Spleen (tissue), 7 donors: ENCODE measurements at regions not wholly inside any gene's neighbourhood (a gene's known extent, or its start where the extent isn't known, plus 50 kb on each side); places are given as distances from the start of the nearest gene placed in this dataset.

ENCODE experiments used
- POLR2A ChIP-seq, 3 donors: fragments of 450-650 bp; IDR thresholded peaks; one replicate each; pipeline ENCODE4 v1.5.1; 2017; ENCODE audit warnings: antibody characterized with exemption in 3 of 3, mild to moderate bottlenecking in 1 of 3
- POLR2AphosphoS5 ChIP-seq, 3 donors: sonication (generic); formaldehyde crosslinking; IDR thresholded peaks; one replicate each; pipeline ENCODE4 v1.5.1; 2017; ENCODE audit warnings: antibody characterized with exemption in 3 of 3
- TF ChIP-seq, protein P1 (sequence below), 11 experiments: fragments of 200-600 bp in 7 of 11; fragments of 450-650 bp in 4 of 11; sonication (generic) in 4 of 11; IDR thresholded peaks in 8 of 11; conservative IDR thresholded peaks in 3 of 11; 1 replicate in 7 of 11; 2 replicates in 4 of 11; pipeline versions ENCODE4 v1.4.0 to v1.8.0; 2016 to 2021; ENCODE audit warnings: antibody characterized with exemption in 11 of 11, inconsistent platforms in 4 of 11, mild to moderate bottlenecking in 1 of 11
- donor health status: DM: no; HTN: no; CAD: no; lungs with moderate emphysema.
- donor health status: DM: no; HTN: no; CAD: no.
- donor health status: DM: no; HTN: no; CAD: no.

DNA sequence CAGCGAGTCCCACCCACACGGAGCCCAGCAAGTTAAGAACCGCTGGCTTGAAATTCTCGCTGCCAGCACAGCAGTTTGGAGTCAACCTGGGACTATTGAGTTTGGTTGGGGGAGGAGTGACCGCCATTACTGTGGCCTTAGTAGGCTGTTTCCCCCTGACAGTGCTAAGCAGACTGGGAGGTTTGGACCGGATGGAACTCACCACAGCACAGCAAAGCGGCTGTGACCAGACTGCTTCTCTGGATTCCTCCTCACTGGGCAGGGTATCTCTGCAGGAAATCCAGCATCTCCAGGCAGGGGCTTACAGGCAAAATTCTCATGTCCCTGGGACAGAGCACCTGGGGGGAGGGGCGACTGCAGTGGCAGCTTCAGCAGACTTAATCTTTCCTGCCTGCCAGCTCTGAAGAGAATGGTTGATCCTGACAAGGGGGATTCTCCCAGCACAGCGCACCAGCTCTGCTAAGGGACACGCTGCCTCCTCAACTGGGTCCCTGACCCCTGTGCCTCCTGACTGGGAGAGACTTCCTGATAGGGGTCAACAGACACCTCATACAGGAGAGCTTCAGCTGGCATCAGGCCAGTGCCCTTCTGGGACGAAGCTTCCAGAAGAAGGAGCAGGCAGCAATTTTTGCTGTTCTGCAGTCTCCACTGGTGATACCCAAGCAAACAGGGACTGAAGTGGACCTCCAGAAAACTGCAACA, 425.4 kb downstream of the NYAP2 start:
- no peak for TF ChIP-seq POLR2A (IDR thresholded peaks at IDR 0.05)
- TF ChIP-seq, protein P1, sequence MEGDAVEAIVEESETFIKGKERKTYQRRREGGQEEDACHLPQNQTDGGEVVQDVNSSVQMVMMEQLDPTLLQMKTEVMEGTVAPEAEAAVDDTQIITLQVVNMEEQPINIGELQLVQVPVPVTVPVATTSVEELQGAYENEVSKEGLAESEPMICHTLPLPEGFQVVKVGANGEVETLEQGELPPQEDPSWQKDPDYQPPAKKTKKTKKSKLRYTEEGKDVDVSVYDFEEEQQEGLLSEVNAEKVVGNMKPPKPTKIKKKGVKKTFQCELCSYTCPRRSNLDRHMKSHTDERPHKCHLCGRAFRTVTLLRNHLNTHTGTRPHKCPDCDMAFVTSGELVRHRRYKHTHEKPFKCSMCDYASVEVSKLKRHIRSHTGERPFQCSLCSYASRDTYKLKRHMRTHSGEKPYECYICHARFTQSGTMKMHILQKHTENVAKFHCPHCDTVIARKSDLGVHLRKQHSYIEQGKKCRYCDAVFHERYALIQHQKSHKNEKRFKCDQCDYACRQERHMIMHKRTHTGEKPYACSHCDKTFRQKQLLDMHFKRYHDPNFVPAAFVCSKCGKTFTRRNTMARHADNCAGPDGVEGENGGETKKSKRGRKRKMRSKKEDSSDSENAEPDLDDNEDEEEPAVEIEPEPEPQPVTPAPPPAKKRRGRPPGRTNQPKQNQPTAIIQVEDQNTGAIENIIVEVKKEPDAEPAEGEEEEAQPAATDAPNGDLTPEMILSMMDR (IDR thresholded peaks at IDR 0.05 in 8 of 11, conservative IDR thresholded peaks at IDR 0.05 in 3 of 11): no peak
- no peak for TF ChIP-seq POLR2AphosphoS5 (IDR thresholded peaks at IDR 0.05)
